ENCODE measurements at regions not wholly inside any gene's neighbourhood (a gene's known extent, or its start where the extent isn't known, plus 50 kb on each side); places are given as distances from the start of the nearest gene placed in this dataset.

GRCh38 chr2:155424518-155424917 is 726.0 kb downstream of the KCNJ3 start:
- TF ChIP-seq TEAD4 (CRISPR knock-in tag; IDR thresholded peaks at IDR 0.05) (no peak), NFE2L1 (CRISPR knock-in tag; IDR thresholded peaks at IDR 0.05) (no peak), NR2C2 (CRISPR knock-in tag; IDR thresholded peaks at IDR 0.05) (no peak), MAX (CRISPR knock-in tag; IDR thresholded peaks at IDR 0.05) (no peak), MLX (CRISPR knock-in tag; IDR thresholded peaks at IDR 0.05) (no peak), ZSCAN18 (CRISPR knock-in tag; IDR thresholded peaks at IDR 0.05) (no peak), ZNF121 (CRISPR knock-in tag; IDR thresholded peaks at IDR 0.05) (no peak), ETV6 (CRISPR knock-in tag; IDR thresholded peaks at IDR 0.05) (no peak), TP53 (CRISPR knock-in tag; IDR thresholded peaks at IDR 0.05) (no peak)
- TF ChIP-seq, protein P1, sequence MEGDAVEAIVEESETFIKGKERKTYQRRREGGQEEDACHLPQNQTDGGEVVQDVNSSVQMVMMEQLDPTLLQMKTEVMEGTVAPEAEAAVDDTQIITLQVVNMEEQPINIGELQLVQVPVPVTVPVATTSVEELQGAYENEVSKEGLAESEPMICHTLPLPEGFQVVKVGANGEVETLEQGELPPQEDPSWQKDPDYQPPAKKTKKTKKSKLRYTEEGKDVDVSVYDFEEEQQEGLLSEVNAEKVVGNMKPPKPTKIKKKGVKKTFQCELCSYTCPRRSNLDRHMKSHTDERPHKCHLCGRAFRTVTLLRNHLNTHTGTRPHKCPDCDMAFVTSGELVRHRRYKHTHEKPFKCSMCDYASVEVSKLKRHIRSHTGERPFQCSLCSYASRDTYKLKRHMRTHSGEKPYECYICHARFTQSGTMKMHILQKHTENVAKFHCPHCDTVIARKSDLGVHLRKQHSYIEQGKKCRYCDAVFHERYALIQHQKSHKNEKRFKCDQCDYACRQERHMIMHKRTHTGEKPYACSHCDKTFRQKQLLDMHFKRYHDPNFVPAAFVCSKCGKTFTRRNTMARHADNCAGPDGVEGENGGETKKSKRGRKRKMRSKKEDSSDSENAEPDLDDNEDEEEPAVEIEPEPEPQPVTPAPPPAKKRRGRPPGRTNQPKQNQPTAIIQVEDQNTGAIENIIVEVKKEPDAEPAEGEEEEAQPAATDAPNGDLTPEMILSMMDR (IDR thresholded peaks at IDR 0.05): no peak
